ENCODE measurements at regions not wholly inside any gene's neighbourhood (a gene's known extent, or its start where the extent isn't known, plus 50 kb on each side); places are given as distances from the start of the nearest gene placed in this dataset.

DNA sequence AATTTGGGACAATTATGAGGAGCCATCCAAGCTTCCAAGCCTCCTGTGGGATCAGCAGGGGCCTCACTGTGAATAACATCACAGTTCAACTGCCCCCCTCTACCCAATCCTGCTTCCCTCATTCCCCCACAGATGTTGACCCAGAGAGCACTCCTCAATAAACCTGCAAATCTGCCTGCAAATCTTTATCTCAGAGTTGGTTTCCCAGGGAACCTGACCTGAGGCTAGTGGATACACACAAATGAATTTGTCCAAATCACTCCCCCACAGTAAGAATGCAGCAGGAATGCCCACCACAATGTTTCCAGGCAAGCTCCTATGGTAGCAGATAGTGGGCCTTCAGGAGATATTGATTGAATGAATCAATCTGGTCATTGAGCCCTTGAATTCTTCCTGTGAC lies 56.4 kb upstream of the HIVEP3 start:
- TF ChIP-seq CTCF (IDR thresholded peaks at IDR 0.05): no peak
